ENCODE measurements at regions not wholly inside any gene's neighbourhood (a gene's known extent, or its start where the extent isn't known, plus 50 kb on each side); places are given as distances from the start of the nearest gene placed in this dataset.

DNA sequence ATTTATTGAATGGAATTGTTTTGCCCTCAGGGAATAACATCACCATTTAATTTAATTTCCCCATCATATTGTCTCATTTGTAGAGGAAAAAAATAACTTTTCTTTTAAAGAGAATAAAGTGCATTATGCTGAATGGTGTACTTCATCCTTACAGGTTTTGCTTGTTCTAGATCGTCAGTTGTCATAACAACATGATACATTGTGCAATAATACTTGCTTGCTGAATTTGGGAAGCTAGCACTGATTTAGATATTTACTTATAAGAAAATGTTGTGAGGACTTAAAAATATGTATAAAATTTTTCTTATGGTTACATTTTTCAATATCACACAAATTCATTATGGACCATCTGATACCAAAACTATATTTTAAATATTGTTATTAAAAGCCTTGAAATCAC is 509.0 kb upstream of the POU3F2 start:
- no peak for DNase-seq (ENCODE audit: low read depth)

DNA sequence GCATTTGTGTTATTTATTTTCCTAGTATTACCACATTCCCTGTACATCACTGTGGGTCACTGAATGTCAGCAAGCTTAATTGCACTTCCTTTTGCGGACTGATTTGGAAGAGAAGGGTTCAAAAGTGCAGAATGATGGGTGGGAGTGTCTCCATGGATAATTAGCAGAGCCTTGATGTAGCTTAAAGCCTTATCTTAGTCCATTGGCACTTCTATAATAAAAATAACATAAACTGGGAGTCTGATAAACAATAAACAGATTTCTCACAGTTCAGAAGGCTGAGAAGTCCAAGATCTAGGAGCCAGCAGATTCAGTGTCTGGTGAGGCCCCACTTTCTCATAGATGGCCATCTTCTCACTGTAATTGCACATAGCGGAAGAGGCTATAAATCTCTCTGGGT is 501.1 kb upstream of the POU3F2 start:
- no peak for DNase-seq (ENCODE audit: low read depth)

DNA sequence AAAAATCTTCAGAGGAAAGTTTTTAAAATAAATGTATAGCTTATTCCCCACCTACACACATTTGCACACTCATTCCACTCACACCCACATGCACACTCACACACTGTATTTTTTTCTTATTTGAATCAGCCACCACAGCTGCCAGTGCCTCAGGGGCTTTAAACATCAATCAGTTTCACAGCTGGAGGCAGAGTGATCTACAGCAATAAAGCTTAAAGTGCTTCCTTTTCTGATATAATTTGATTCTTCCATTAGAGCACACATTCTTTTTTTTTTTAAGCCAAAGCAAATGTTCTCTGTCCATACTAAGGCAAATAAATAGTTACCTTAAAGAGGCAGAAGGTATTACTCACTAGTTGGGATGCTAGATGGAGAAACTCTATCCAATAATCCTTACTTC is 498.8 kb upstream of the POU3F2 start:
- no peak for DNase-seq (ENCODE audit: low read depth)

DNA sequence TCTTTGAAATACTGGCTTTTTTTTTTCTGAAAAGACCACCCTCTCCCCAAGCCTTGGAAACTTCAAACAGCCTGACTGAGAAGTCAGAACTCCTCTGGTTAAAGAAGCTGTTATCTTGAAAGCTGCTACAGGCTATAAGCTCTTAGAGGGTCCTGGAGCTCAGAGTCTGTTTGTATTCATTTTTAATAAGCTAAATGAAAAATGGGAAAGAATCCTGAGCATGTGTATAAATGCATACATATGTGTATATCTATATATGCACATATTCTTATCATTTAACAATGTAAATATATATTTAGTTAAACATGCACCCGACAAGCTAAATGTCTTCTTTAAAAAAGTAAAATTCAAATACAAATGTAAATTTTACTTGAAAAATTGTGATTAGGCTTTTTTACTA is 494.9 kb upstream of the POU3F2 start:
- no peak for DNase-seq (ENCODE audit: low read depth)

DNA sequence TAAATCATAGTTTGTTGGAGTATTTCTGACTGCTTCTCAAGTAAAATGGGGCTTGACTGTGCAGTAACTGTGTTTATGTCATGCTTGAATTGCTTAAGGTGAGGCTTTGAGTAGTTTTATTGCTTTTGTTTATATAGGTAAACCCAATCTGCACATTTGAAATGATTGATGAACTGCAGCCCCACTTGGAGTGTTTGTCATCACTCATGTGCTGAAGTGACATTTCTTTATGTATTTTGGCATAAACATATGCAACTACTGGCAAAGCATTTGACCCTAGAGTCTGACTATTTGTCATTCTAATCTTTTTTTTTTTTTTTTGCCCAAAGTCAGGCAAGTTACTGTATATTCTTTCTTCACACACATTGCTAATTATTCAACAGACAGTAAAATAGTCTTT is 491.4 kb upstream of the POU3F2 start:
- no peak for DNase-seq (ENCODE audit: low read depth)

DNA sequence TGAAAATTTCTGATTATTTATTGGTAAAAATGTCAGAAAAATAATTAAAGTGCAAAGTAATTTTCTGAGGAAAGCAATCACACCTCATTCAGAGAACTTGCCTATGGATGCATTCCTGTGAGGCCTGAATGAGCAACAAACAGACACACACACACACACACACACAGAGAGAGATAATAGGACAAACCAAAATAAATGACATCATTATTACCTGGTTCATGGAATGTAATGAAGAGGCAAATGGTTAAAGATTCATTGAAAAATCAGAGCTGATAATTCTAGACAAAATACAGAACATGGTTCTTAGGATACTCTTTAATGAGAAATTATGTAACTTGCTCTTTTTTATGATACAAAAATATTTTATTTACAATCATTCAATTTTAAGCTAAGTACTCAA is 490.6 kb upstream of the POU3F2 start:
- DNase-seq (ENCODE audit: low read depth) = no peak

DNA sequence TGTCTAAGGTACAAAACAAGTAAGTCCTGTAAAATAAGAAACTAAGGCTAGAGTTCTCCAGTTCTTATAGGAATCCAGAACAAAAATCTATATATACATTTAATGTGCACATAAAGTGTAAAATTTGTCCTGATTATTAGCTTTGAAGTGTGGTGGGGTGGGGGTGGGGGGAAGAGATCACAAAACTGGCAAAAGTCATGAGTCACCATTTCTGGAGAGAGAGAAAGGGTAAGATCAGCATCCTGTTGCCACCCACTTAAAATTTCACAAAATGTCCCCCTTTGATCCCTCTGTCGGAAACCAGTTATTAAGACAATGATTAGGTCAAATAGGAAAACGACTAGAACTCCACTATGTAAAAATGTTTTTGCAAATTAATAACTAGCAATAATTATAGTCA is 482.0 kb upstream of the POU3F2 start:
- DNase-seq (ENCODE audit: low read depth) = no peak

DNA sequence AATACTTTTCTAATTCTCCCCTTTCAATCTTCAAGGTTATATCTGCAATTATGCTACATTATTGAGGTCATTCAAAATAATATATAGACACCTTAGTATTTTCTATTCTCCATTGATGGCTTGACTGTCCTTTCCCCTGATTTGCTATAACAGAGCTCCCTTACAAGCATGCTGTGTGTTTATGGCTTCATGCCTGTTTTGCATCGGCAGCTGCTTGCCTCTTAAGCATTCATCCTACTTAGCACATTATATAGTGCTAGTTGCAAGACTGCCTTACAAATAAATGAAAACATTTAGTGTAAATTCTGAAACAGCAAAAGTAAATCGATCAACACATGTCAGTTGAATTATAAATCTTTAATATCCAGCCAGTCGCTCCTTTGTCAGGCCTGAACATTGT is 476.2 kb upstream of the POU3F2 start:
- DNase-seq (ENCODE audit: low read depth) = no peak

DNA sequence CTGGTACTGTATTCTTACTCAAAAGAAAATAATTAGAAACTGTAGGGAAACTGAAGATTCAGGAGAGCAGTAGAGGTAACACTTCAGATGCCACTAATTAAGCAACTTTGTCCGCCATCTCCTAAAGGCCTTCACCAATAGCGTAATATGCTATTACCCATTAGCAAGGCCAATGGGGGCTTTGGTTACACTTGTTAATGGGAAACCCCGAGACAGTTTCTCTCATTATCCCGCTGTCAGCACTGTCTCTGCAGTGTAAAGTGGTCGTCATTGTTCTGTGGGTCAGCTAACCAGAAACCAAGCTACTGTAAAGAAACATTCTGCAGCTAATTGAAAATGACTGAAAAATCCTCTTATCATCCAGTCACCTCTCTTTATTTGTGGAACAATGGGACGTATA is 468.0 kb upstream of the POU3F2 start:
- DNase-seq (ENCODE audit: low read depth) = no peak

DNA sequence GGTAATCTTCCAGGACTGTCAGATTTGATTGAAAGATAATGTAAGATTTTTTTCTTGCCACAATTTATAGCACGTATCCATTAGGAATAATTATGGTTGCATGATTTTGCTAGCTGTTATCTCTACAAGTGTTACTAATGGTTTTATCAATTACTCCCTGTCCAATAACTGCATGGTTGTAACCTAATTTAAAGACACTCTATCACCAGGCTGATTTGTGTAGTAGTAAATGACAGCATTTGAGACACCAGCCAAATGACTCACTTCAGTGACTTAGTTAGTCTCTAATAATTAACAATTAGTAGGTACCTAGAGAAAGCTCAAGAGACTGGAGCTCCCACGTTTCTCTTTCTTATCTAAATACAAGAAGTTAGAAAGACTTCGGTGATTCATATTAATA is 453.8 kb upstream of the POU3F2 start:
- no peak for DNase-seq (ENCODE audit: low read depth)

DNA sequence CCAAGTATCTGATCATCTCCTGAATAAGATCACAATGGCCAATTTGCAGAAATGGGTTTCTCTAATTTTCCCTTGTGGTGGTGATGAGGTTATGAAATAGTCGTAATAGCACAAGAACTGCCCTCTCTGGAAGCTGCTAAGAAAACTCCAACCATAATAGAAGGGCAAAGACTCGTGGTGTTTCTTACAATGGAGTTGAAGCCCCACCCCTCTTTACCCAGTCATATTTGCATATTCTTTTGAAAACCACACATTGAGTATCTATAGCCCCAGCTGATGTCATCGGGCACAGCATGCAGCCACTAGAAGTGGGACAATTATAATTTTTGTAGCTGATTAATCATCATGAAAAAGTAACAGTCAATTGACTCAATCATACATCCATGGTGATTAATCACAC is 452.1 kb upstream of the POU3F2 start:
- no peak for DNase-seq (ENCODE audit: low read depth)

DNA sequence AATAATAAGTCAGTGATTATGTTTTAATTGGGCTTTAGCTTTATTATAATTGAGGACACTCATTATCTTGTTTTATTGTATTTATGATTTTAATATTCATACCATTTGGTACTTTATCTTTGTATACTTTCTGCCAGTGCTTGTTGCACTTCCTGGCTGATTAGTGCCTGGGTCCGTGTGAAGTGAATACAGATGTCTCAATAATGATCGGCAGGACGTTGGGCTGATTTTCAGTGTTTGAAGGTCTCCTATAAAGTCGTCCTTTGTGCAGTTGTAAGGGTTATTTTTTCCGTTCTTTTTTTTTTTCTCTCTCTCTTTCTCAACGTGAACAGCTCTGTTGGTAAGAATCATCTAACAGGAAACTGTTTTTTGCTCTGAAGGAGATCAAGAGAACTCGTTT is 450.0 kb upstream of the POU3F2 start:
- DNase-seq (ENCODE audit: low read depth) = no peak

DNA sequence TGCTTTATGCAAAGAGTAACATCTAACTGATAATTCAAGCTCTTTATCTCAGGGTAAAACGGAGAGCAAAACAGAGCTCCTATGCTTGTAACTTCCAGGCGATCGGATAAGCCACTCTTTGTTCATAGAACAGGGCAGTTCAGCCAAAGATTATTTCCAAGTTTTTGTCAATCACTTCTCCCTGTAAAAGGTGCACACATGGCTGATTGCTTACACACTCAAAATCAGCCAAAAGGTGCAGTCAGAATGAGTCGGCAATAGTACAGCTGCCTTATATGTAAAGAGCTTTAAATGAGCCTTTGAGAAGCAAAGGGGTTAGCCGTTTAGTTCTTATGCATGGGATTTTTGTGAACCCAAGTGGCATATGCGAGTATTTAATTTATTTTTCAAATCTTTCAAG is 449.6 kb upstream of the POU3F2 start:
- no peak for DNase-seq (ENCODE audit: low read depth)

DNA sequence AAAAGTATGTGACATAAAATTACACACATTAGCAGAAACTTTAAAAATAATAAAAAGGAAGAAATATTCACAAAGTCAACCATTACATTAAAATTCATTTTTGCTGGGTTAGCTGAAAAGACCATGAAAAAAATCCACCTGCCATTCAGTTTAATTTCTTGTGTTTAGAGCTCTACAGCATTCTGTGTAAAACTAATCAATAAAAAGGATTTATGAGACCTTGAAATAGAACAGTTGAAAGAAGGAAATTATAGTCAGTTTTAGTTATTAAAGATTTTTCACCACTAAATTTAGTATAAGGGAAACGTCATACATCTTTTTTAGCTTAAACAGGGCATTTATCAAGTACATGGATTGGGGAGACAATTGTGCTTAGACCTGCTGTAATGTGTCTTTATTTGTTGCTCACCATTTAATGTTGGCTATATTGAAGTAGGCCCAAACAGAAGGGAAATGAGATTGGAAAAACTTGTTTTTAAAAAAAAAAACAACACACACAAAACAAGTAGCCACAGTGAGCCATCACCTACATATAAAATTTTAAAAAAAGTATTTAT is 438.7 kb upstream of the POU3F2 start:
- no peak for DNase-seq (ENCODE audit: low read depth)

DNA sequence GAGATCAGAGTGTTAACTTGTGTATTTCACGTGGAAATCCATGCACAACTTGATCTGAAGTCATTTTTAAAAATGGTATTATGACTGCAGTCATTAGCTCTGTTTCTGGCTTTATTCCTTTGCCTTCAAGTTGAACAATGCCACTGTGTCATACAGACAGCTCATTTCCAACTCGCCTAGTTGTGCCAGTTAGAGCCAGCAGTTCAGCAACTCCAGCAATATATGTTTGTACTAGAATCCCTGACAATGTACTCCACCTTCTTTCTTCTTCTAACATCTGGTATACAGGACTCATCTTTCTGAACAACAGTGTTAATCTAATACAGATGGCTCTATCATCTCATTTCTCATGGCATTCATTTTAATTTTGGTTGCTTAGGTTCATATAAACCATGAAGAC is 418.3 kb upstream of the POU3F2 start:
- DNase-seq (ENCODE audit: low read depth) = no peak

DNA sequence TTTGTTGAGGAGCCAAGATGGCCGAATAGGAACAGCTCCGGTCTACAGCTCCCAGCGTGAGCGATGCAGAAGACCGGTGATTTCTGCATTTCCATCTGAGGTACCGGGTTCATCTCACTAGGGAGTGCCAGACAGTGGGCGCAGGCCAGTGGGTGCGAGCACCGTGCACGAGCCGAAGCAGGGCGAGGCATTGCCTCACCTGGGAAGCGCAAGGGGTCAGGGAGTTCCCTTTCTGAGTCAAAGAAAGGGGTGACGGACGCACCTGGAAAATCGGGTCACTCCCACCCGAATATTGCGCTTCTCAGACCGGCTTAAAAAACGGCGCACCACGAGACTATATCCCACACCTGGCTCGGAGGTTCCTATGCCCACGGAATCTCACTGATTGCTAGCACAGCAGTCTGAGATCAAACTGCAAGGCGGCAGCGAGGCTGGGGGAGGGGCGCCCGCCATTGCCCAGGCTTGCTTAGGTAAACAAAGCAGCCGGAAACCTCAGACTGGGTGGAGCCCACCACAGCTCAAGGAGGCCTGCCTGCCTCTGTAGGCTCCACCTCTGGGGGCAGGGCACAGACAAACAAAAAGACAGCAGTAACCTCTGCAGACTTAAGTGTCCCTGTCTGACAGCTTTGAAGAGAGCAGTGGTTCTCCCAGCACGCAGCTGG is 417.7 kb upstream of the POU3F2 start:
- DNase-seq (ENCODE audit: low read depth) = peak; percentile 63

DNA sequence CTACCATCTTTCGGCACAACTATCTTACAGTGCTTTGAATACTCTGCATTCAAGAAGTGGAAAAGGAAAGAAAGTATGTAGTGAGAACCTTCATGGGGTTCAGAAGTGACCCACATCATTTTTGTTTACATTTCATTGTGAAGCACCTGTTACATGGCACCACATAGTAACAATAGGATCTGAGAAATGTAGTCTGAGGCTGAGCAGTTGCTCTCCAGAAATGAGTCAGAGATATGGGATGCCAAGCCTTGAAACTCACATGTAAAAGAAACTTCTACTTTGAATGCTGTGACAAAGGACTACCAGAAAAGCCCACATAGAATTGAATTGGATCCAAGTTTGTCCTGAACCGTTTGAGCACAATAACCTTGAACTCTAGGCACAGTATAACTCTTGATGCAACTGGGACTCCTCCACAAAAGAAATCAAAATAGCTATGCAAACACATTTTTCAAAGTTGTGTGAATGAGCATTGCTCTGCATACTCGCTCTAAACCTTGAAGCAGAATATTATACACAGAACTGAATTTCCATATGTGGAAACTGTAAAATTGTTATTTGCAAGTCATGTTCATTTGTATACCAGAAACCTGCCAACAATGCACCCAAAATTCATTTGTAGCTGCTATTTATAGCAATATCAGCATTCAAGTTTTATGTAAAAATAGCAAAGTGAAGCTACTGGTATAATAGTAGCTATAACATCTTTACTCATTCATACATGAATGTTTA is 400.9 kb upstream of the POU3F2 start:
- no peak for DNase-seq (ENCODE audit: low read depth)

DNA sequence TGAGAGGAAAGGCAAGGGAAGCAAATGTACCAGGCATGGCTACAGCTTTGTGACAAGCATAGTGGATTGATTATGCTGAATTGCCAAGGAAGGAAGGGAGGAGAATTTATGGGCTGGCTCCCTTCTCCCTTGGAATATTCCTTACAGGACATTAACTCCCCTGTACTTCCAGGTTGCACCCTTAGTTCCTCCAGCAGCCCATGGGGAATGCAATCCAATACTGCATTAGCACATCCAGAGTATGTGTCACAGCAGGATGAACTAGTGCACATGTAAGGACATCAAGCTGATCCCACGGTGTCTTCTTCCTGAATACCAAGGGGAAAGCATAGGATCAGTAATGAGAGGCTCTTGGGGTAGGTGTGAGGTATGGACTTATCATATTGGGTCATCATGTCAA is 390.7 kb upstream of the POU3F2 start:
- DNase-seq (ENCODE audit: low read depth) = no peak

DNA sequence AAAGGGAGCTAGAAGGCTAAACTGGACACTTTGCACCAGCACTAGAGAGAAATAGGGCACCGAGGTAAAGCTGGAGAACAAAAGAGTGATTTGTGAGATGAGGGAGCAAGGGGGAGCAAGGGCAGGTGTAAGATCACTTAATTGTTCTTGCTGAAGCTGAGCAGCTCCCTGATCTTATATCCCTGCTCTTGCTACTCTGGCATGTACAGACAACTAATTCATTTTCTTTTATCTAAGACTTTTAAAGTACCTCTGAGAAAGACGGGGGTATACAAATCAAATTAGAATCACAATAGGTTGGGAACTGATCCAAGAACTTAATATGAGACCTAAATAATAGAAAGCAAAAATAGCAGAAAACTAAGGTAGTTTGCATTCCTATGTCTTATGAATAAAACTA is 381.7 kb upstream of the POU3F2 start:
- no peak for DNase-seq (ENCODE audit: low read depth)

DNA sequence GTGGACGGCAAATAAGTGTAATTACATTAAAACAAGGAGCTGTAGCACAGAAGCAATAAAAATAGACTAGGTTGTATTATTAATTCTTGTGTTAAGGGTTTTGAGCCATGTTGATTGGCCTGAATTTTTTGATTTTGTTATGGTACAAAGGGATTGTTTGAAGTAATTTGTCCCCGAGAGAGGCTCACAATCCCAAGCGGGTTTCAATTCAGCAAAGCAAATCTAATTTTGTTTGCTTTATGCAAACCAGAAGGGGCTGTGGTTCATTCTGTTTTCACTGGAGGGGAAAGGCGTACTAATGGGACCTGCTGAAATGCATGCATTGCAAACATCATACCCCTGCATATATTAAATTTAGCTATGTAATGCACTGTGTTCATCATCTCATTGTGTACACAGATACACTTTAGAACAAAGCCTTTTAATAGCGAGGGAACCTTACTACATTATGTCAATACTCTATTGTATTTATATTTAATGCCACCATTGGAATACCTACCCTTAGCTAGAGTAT is 379.5 kb upstream of the POU3F2 start:
- no peak for DNase-seq (ENCODE audit: low read depth)

DNA sequence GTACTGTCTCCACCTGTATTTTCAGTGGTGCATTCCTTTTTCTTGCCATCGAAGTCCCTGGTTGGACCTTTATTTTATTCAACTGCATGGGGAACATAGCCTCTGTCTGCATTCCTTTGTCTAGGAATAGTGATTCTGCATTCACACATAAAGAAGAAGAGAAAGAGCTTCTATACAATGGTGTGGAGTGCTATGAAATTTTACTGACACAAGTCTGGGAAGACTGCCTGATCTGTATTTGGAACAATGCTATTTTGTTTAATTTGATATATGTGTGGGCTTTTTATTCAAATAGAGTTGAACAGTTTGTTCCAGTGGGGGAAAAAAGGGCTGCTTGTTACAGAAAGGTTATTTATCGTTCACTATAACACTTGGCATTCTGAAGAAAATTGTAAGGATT is 375.7 kb upstream of the POU3F2 start:
- no peak for DNase-seq (ENCODE audit: low read depth)

DNA sequence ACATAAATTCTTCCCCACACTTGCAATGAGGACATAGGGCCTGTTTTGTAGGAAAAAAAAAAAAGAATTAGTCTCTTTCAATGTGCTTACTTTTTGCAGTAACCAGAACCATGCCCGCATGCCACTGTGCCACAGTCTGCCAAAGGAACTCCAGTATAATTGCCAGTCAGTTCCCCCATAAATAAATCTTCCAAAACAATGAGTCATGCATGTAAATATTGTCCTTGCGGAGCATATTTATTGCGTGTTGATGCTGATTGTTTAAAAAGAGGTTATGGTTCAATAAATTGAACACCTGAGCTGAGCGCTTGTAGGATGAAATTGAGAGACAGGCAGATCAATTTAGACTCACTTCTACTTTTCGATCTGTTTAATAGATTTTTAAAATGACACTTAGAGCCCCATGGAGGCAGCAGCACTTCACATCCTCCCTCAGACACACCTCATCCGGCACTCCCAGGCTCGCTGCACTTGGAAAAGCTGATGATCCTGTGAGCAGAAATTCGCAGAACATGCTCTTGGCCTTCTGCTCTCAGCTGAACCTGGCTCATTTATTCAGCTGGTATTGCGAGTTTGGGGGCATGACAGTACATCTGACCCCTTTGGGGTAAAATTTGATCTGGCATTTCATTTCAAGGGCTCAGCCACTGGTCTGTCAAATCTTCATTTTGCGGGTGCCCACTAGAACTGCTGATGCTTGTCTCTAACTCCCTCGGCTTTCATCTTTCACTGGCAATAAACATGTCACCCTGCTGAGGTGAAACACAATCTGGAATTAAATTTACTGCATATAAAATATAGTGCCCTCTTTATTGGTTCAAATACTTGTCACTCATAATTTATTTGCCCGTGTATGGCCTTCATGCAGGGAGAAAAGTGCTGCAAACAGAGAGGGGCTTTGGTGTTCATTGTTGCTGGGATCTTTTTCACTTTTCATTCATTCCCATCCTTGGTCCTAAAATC is 371.1 kb upstream of the POU3F2 start:
- DNase-seq (ENCODE audit: low read depth) = no peak
